ENCODE measurements at regions not wholly inside any gene's neighbourhood (a gene's known extent, or its start where the extent isn't known, plus 50 kb on each side); places are given as distances from the start of the nearest gene placed in this dataset.

GRCh38 chr4:175033162-175033561, 115.0 kb downstream of the ADAM29 start:
- H3K4me3 Mint-ChIP-seq = no peak overlapping the region
- H3K4me1 Mint-ChIP-seq = no peaks in the 10 kb centered on the region
- H3K36me3 Mint-ChIP-seq = no peaks in the 10 kb centered on the region
- no peaks in the 10 kb centered on the region for H3K27me3 Mint-ChIP-seq
- DNase-seq = no peak
- no peak for ATAC-seq
- peaks cover 5% of the 10 kb centered on the region for H3K9me3 Mint-ChIP-seq (ENCODE audit: low read depth)
- CTCF ChIA-PET = no interaction called here
- no peak overlapping the region for H3K27ac Mint-ChIP-seq

GRCh38 chr4:175034007-175034406, 115.8 kb downstream of the ADAM29 start:
- DNase-seq (no peak), ATAC-seq (no peak)
- Mint-ChIP-seq H3K27ac (no peak overlapping the region), H3K27me3 (no peaks in the 10 kb centered on the region), H3K9me3 (ENCODE audit: low read depth) (peaks cover 5% of the 10 kb centered on the region), H3K4me1 (no peaks in the 10 kb centered on the region), H3K36me3 (no peaks in the 10 kb centered on the region), H3K4me3 (no peak overlapping the region)
- CTCF ChIA-PET = no interaction called here

GRCh38 chr4:175034986-175035705, 117.0 kb downstream of the ADAM29 start:
- no peak for ATAC-seq
- H3K27me3 Mint-ChIP-seq = no peaks in the 10 kb centered on the region
- no peaks in the 10 kb centered on the region for H3K36me3 Mint-ChIP-seq
- no peaks in the 10 kb centered on the region for H3K4me1 Mint-ChIP-seq
- CTCF ChIA-PET = no interaction called here
- no peak overlapping the region for H3K27ac Mint-ChIP-seq
- H3K4me3 Mint-ChIP-seq = no peak overlapping the region
- peaks cover 5% of the 10 kb centered on the region for H3K9me3 Mint-ChIP-seq (ENCODE audit: low read depth)
- DNase-seq = no peak

GRCh38 chr4:175035905-175036304, 117.7 kb downstream of the ADAM29 start:
- DNase-seq (no peak), ATAC-seq (no peak)
- CTCF ChIA-PET = no interaction called here
- H3K9me3 Mint-ChIP-seq (ENCODE audit: low read depth) = peaks cover 5% of the 10 kb centered on the region
- no peaks in the 10 kb centered on the region for H3K36me3 Mint-ChIP-seq
- no peak overlapping the region for H3K4me3 Mint-ChIP-seq
- H3K27ac Mint-ChIP-seq = no peak overlapping the region
- H3K4me1 Mint-ChIP-seq = no peaks in the 10 kb centered on the region
- no peaks in the 10 kb centered on the region for H3K27me3 Mint-ChIP-seq

DNA sequence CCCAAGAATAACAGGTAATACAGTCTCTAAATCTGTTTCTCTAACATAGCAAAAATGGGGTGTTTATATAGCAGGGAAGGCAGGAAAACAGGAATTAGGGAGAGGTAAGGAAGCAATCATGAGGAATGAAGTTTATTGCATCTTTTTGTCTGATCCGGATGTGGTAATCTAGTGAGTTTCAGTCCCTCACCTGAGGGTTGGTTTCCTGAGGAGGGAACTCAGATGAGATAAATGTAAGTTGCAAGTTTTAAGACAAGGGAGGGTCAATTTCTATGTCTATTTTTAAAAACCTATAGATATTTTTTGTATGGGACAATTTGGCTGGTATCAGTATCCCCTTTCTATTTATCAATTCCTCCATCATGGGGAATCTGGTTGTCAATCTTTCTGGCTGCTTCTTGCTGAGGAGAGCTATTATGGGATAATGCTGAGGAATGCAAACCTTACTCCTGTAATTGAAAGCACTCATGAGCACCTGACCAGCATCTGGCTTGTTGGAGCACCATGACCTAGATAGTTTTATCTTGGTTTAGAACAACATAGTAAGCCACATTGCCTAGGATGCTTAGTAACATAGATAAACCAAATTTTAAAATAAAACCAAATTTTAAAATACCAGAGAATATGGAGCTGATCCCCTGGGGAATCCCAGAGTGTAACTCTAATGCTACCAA, 130.1 kb downstream of the ADAM29 start:
- Mint-ChIP-seq H3K9me3 (ENCODE audit: low read depth) (peaks cover 5% of the 10 kb centered on the region), H3K27ac (no peak overlapping the region), H3K4me3 (no peak overlapping the region), H3K36me3 (no peaks in the 10 kb centered on the region), H3K27me3 (no peaks in the 10 kb centered on the region), H3K4me1 (no peaks in the 10 kb centered on the region)
- ATAC-seq (no peak), DNase-seq (no peak)
- CTCF ChIA-PET = no interaction called here

DNA sequence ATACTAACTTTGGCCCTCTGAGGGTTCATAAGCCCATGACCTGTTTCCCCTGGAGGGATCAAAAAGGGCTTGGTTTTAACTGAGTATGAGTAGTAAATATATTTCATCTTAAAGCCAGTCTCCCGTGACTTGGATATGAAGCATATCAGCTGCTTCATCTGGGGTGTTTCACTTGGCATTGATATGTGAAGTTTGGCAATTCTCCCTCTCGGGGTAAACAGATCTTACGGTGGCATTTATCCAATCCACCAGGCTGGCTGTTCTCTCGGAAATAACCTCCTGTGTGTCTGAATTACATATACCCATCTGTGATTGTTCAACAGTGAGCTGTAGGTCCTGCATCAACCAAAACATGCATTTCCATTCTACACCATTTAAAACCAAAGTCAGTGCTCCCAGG, 130.7 kb downstream of the ADAM29 start:
- Mint-ChIP-seq H3K27ac (no peak overlapping the region), H3K27me3 (no peaks in the 10 kb centered on the region), H3K9me3 (ENCODE audit: low read depth) (peaks cover 5% of the 10 kb centered on the region), H3K36me3 (no peaks in the 10 kb centered on the region), H3K4me1 (no peaks in the 10 kb centered on the region), H3K4me3 (no peak overlapping the region)
- DNase-seq (no peak), ATAC-seq (no peak)
- CTCF ChIA-PET = no interaction called here

GRCh38 chr4:175051974-175052373, 133.8 kb downstream of the ADAM29 start:
- Mint-ChIP-seq H3K4me3 (no peak overlapping the region), H3K27ac (no peak overlapping the region), H3K36me3 (no peaks in the 10 kb centered on the region), H3K9me3 (ENCODE audit: low read depth) (peaks cover 7% of the 10 kb centered on the region), H3K4me1 (no peaks in the 10 kb centered on the region), H3K27me3 (no peaks in the 10 kb centered on the region)
- ATAC-seq (no peak), DNase-seq (no peak)
- CTCF ChIA-PET = no interaction called here

GRCh38 chr4:175054980-175055379, 136.8 kb downstream of the ADAM29 start:
- CTCF ChIA-PET = no interaction called here
- no peak for ATAC-seq

GRCh38 chr4:175062183-175062592, 144.0 kb downstream of the ADAM29 start:
- CTCF ChIA-PET = no interaction called here
- Mint-ChIP-seq H3K27ac (no peak overlapping the region), H3K4me1 (no peaks in the 10 kb centered on the region), H3K36me3 (no peaks in the 10 kb centered on the region), H3K9me3 (ENCODE audit: low read depth) (peaks cover 7% of the 10 kb centered on the region), H3K4me3 (no peak overlapping the region), H3K27me3 (no peaks in the 10 kb centered on the region)
- ATAC-seq (no peak), DNase-seq (no peak)

More at GRCh38 chr4:175054980-175055379, 136.8 kb downstream of the ADAM29 start:
- Mint-ChIP-seq H3K4me3 (no peak overlapping the region), H3K36me3 (no peaks in the 10 kb centered on the region), H3K9me3 (ENCODE audit: low read depth) (peaks cover 7% of the 10 kb centered on the region), H3K27ac (no peak overlapping the region), H3K27me3 (no peaks in the 10 kb centered on the region), H3K4me1 (no peaks in the 10 kb centered on the region)
- no peak for DNase-seq

GRCh38 chr4:175065228-175065627, 147.1 kb downstream of the ADAM29 start:
- Mint-ChIP-seq H3K27me3 (no peaks in the 10 kb centered on the region), H3K9me3 (ENCODE audit: low read depth) (peaks cover 4% of the 10 kb centered on the region), H3K4me1 (no peaks in the 10 kb centered on the region), H3K36me3 (no peaks in the 10 kb centered on the region), H3K4me3 (no peak overlapping the region), H3K27ac (no peak overlapping the region)
- ATAC-seq = no peak
- no peak for DNase-seq
- CTCF ChIA-PET = no interaction called here

DNA sequence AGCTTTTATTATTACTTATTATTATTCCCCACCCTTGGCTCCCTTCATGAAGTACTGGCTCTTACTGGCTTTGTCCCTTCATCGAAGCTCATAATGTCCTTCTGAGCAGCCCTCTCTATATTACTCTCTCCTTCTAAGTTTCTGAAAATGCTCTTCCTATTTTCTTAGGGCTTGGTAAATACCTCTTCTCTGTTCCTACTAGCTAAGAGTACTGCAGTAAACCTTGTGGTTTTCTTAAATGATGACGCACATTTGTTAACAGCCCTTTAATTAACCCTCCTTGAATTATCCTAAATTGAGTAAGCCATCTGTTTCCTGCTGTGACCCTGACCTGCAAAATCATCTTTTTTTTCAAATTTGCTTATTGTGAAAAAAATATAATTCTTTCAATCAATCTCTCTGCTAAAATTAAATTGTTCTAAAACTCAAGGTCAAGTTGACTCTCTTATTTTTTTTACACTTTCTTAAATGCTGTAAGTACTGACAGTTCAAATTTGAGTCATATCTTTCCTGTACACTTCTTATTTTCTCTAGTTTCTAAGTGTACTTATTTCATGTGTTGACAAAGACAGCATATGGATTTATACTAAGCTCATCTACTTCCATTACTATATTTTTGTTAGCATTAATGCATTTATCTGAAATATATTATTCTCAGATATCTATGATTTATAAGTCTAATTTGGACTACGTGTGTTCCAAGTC, 148.9 kb downstream of the ADAM29 start:
- Mint-ChIP-seq H3K27ac (no peak overlapping the region), H3K9me3 (ENCODE audit: low read depth) (peaks cover 4% of the 10 kb centered on the region), H3K27me3 (no peaks in the 10 kb centered on the region), H3K4me3 (no peak overlapping the region), H3K4me1 (no peaks in the 10 kb centered on the region), H3K36me3 (no peaks in the 10 kb centered on the region)
- no peak for DNase-seq
- CTCF ChIA-PET = no interaction called here
- no peak for ATAC-seq

DNA sequence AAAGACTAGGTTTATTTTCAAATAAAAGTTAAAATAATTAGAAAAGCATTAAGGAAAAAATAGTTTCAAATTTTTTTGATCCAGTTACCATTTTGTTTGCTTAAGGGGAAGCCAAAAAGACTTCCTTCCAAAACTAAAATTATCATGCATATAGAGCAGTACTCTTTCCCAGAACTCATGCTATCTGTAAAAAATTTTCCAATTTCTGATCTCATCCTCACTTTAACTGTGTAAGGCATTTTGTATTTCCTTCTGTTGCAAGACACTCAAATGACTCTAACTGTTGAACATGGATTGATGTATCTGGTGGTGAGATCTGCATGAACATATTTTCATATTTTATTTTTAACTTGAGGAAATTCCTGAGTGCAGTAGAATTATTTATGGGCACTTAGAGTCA, 150.1 kb downstream of the ADAM29 start:
- DNase-seq = no peak
- no peak overlapping the region for H3K4me3 Mint-ChIP-seq
- no peaks in the 10 kb centered on the region for H3K27me3 Mint-ChIP-seq
- CTCF ChIA-PET = no interaction called here
- no peaks in the 10 kb centered on the region for H3K36me3 Mint-ChIP-seq
- no peaks in the 10 kb centered on the region for H3K4me1 Mint-ChIP-seq
- H3K9me3 Mint-ChIP-seq (ENCODE audit: low read depth) = peaks cover 4% of the 10 kb centered on the region
- no peak overlapping the region for H3K27ac Mint-ChIP-seq
- ATAC-seq = no peak

GRCh38 chr4:175070444-175070843, 152.3 kb downstream of the ADAM29 start:
- H3K27me3 Mint-ChIP-seq = no peaks in the 10 kb centered on the region
- H3K9me3 Mint-ChIP-seq (ENCODE audit: low read depth) = peaks cover 6% of the 10 kb centered on the region
- CTCF ChIA-PET = no interaction called here
- no peak overlapping the region for H3K4me3 Mint-ChIP-seq
- ATAC-seq (no peak), DNase-seq (no peak)
- H3K4me1 Mint-ChIP-seq = no peaks in the 10 kb centered on the region
- H3K36me3 Mint-ChIP-seq = no peaks in the 10 kb centered on the region
- H3K27ac Mint-ChIP-seq = no peak overlapping the region

GRCh38 chr4:175071123-175071522, 153.0 kb downstream of the ADAM29 start:
- peaks cover 6% of the 10 kb centered on the region for H3K9me3 Mint-ChIP-seq (ENCODE audit: low read depth)
- H3K4me1 Mint-ChIP-seq = no peaks in the 10 kb centered on the region
- DNase-seq (no peak), ATAC-seq (no peak)
- no peak overlapping the region for H3K27ac Mint-ChIP-seq
- CTCF ChIA-PET = no interaction called here
- H3K4me3 Mint-ChIP-seq = no peak overlapping the region
- H3K27me3 Mint-ChIP-seq = no peaks in the 10 kb centered on the region
- H3K36me3 Mint-ChIP-seq = no peaks in the 10 kb centered on the region

Measured in activated CD8-positive, alpha-beta memory T cell treated with anti-CD3 and anti-CD28 coated beads, Interleukin-2, amount 10 ng/mL, durations not matched to agents 7 days and 5 days (primary cell).